Stimulated activated CD8-positive, alpha-beta memory T cell treated with anti-CD3 and anti-CD28 coated beads, Interleukin-12 subunit alpha, Interleukin-12 subunit beta, amount 100 ng/mL, for 24 hours (primary cell): ENCODE measurements at regions not wholly inside any gene's neighbourhood (a gene's known extent, or its start where the extent isn't known, plus 50 kb on each side); places are given as distances from the start of the nearest gene placed in this dataset.

Experiments used
- DNase-seq: peaks from one replicate; pipeline ENCODE4 v3.0.0-alpha.2; 2020; ENCODE audit errors: extremely low read depth

DNA sequence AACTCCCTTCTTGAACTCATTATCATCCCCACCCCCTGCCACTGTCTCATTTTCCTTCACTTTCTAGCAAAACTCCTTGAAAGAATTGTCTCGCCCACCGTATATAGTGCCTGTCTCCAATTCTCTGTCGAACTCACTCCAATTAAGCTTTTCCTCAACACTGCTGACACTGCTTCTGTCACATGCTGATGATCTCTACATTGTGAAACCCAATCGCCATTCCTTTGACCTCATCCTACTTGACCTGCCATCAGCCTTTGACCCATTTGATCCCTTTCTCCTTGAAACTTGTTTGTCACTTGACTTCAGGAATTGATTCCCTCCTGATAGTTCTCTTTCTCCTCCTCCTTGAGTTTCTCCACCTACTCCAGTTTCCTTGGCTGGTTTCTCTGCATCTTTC lies 54.8 kb downstream of the CCDC71L start:
- DNase-seq: no peak

DNA sequence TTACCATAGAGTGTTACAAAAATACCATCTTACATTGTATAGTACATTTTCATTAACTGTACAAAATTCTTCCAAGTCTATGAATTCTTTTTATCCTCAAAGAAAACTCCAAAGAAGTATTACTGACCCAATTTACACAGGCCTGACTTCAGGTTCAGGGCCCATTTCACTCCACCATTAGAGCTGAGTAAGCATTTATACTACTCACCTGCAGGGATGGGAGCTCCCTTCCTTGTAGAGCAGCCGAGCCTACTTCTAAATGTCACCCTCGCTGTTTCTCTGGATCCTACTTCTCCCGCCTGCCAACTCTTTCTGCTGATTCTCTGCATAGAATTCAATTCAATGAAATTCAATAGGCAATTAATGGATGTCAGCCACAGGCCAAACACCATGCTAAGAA lies 56.0 kb downstream of the CCDC71L start:
- no peak for DNase-seq

DNA sequence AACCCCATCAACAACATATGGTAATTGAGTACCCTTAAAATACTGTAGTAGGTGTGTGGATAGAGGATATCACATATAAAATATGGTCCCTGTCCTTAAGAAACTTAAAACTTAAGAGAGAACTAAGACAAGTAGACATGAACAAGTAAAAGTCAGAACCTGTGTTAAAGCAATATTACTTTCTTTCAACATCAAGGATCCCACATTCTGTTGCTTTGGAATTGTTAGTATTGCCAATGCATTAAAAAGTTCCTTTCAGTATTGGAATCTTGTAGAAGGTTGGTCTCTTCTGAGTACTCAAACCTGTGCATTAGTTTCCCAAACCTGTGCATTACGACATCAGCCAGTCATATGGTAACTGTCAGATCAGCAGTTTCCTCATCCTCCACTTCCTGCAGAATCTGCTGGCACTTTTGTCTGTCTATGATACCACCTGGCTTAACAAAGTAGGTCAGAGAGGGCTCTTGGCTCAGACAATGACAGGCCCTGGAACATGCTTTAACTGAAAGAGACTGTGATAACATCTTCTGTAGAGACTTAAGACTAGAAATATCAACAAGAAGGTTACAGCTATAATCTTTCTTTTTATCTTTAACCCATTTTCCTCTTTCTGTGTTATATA lies 56.5 kb downstream of the CCDC71L start:
- no peak for DNase-seq

DNA sequence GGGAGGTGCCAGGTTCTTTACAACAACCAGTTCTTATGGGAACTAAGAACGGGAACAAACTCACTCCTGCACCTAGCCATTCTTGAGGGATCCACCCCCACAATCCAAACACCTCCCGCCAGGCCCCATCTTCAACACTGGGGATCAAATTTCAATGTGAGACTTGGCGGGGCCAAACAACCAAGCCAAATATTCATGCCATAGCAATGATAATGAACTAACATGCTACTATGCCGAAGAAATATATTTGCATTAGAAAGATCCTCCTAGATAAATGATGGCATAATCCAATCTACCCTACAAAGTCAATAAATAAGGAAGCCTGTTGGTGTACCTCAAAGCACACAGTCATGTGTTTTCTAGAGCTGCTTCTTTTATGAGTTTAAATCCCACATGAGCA lies 57.6 kb downstream of the CCDC71L start:
- DNase-seq: no peak

DNA sequence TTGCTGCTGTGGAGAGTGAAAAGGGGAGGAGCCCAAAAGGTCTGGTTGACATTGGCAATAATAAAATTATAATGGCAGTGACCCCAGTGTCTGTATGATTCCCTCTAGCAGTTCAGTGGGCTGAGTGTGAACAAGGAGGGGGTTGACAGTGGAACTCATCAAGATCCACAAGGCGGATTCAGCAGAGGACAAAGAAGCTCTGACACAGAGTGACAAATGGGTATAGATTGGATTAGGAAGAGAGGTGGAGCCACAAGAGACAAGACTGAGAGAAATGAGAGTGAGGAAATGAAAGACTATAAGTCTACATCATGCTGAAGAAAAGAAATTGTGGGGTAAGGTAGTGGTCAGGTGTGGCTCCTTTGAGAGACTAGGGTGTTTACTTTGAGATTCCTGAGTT lies 58.9 kb downstream of the CCDC71L start:
- no peak for DNase-seq

DNA sequence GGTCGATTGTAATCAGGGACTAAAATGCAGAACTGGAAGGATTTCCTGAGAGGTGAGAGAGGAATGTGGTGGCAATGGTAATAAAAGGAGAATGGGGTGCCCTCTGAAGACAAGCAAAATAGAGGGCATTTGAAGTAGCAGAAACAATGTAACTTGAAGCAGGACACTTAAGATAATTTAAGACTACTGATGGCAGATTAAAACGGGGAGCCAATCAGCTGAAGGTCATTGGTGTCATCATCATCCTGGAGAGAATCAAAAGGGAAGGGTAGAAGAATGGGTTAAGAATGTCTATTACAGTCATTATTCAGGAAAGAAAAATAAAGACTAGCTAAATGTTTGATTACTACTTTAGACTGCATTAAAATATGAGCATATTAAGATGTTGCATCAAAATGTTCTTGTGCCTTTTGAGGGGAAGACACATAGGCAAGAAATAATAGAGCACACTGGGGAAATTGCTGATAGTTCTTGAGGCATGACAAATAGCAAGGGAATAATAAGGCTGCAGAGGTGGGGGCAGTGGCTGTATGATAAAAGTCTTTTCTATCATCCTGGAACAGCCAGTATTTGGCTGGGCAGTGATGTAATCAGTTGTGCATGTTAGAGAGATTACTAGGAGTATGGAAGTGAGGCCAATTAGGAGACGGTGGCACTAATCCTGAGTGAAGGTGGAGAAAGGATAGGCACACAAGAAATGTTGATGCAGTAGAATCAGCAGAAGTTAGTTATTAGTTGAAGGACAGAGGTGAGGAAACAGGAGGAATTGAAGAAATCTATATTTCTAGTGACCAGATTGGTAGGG lies 60.2 kb downstream of the CCDC71L start:
- DNase-seq: no peak

DNA sequence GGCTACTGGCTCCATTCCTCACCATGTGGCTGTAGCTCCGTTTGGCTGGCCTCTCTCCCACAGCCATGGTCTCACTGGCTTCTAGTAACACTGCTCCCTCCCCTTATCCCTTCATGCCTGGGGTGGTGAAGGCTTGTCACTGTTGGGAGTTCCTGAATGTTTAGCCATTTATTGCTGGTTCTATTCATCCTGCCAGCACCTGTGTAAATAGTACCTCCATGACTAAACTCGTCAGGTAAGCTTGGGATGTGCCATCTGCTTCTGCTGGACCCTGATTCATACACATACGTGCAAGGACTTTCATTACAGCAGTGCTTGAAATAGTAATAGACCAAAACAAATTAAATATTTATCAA lies 61.6 kb downstream of the CCDC71L start:
- DNase-seq: no peak

DNA sequence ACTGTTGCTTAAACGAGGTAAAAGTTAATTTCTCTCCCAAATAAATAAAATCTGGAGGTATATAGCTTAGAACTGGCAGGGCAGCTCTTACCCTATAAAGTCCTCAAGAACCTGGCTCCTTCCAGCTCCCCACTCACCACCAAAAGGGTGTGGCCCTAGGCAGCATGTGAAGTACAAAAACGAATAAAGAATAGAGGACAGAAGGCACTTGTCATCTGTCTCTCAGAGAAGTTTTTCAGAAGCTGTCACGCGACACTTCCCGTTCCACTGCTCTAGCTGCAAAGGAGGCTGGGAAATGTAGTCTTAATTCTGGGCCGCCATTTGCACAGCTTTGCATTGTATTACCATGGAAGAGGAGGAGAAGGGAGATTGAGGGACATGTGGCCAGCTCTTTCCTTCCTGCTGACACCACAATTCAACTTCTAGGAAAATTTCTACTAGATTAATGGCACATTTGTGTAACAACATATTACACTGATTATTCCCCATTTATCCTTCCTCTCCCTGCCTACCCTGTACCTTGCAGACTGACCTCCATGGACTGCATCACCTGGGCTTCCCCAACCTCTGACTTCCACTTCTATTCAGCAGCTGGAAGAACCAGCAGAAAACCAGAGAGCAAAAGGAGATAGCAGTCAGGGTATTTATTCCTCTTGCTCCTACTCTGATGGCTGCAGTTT lies 62.2 kb downstream of the CCDC71L start:
- DNase-seq: peak; percentile 30

DNA sequence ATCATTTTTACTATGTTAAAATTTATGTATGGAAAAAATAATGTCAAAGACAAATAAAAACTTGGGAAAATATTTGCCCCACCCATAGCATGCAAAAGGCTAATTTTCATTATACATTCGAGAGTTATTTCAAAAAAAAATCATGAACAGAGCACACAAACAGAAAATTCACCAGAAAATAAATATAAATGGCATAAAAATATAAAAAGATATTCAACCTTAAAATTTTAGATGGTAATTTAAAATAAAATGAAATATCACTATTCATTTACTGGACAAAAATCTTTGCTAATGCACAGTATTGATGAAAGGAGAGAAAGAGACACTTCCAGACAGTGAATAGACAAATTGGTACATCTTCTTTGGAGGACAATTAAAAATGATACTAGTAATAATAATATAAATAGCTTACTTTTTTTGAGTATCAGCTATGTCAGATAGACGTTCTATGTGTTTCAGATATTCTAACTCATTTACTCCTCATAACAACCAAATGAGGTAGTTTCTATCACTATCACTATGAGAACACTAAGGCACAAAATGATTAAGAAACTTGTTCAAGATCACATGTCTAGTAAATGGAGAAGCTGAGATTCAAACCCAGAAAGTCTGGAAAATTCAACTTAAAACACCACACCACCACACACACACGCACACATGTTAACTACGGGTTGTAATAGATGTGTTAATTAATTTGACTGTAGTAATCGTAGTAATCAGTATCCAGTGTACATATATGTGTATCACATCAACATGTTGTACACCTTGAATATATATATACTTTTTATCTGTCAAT lies 63.0 kb downstream of the CCDC71L start:
- no peak for DNase-seq

DNA sequence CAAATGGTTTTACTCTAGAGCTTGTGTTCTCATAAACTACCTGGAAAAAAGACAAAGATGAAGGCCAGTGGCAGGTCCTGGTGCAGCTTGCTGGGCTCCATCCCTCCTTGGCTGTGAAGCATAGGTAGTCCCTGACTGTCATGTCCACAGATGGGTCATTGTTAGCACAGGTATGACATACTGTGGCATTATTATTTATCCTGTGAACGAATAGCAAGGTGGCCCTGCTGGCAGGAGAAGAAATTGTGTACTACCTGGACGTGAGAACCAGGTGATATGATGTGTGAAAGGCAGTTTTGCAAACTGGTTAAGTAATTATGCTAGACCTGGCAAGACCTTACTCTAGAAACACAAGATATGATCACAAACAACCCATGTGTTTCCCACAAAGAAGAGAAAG lies 63.9 kb downstream of the CCDC71L start:
- DNase-seq: no peak

DNA sequence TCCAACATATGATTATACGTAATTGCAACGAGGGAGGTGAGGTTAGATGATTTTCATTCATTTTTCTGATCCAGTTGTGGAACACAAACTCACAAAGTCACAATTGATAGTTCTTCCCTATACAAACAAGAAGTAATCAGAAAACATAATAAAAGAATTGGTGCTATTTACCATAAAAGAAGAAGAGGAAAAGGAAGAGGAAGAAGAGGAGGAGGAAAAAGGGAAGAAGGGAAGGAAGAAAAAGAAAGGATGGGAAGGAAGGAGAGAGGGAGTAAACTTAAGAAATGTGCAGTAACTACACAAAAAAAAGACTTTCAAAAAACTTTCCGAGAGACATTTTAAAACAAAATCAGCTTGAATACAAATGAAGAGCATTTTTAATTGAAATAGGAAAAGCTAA lies 65.0 kb downstream of the CCDC71L start:
- no peak for DNase-seq

DNA sequence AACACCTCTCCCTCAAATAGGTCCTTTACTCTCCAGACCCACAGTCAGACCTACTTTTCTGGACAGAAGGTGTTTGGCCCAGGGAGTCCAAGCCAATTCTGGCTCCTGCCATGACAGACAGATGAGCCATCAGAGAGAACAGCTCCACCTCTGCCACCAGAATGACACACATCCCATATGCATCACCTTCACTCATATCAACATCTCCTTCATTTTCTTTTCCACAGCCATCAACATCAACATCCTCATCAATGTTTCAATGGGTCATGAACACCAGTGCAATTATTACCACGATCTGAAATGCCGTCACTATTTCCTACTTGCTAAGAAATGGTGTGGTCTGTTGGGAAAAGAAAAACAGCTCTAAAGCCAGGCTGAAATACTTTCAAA lies 67.9 kb downstream of the CCDC71L start:
- no peak for DNase-seq

DNA sequence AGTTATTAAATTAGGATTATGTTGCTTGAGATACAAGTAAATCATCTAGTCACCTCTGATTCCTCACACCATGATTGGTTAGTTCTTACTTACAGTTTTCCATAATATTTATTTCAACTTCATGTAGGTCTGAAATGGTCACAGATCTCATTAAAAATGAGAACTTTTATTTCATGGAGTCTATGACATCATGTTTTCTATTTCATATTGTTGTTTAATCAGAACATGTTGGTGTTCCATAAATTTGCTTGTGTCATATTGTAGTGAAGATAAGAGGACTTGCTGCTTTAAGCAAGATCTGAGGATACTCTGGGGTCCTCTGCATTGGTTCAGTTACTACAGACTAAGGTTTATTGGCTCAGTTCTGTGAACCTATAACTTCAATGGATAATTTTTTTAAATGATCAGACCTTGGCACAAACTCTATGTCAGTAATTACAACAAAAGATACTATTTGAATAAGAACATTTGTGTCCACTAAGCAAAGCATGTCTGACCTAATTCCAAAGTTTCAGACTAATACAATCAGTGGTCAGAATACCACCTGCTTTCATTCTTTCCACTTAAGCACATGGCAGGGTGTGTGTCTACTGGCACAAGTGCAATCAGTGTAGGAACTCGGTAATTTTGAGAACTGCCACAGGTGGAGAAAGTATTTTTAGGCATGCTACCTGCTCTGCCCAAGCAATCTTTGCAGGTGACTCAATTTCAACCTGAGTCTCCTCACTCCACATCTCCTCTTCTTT lies 68.5 kb downstream of the CCDC71L start:
- no peak for DNase-seq

DNA sequence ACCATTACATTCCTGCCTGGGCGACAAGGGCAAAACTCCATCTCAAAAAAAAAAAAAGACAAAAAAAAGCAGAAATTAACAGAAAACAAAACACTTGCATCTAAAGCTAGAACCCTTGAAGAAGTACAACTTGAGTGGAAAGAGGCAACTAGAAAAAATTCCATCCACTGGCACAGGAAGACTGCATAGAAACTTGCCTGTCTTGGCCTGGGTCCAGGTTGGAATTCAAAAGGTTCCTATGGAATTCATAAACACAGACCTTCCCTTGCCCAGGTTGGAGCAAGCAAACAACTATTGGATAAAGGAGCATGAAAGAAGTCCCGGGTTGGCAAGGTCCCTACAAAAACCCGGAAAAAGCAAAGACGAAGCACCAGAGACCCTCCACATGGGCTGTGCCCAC lies 69.8 kb downstream of the CCDC71L start:
- no peak for DNase-seq

DNA sequence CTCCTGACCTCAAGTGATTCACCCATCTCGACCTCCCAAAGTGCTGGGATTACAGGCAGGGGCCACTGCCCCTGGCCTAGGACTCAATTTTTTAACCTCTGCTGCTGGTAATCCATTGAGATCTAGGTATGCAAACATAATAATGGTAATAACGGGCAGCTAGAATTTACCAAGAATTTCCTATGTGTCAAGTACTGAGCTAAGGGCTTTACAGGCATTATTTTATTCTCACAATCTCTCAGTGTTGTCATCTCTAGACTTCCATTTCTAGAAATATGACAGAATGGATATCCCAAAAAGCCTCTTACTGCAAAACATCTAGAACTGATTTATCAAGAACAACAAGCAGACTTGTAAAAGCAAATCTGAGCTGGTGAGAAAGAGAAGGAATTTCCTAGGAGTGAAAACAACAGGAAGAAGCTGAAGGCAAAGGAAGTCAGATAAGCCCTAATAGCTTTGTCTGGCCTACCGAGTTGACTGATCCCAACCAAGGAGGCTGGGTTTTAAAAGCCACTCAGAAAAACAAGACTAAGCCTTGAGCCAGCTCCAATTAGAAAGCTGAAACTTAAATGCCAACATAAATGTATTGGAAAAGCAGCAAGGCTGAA lies 70.6 kb downstream of the CCDC71L start:
- DNase-seq: no peak

DNA sequence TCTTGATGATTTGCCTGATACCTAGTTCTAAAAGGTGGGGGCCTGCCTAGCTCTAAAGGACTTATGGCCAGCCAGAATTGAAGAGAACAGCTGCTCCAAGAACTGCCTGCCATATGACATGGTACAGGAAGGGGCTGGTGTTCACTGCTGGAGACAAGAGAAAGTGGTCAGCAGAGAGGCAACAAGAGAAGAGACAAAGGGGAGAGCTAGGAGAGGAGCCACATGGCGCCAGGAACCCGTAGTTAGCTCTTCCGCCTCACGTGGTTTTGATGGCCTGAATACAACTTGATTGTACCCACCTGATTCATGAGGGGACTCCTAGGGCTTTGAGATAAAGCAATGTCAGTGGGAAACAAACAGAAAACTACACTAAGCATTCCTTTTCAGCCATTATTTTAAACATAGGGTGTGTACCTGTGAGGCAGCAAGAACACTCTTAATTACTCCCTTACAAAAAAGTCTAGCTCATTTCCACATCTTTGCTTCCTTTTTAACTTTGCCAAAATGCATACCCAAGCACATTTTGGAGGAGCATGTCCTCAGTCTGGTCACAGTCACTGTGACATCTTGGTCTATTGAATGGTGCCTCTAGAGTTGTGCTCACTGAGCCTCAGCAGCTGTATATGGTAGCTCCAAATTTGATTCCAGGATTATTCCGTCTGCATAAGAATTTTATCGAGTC lies 71.6 kb downstream of the CCDC71L start:
- DNase-seq: no peak

DNA sequence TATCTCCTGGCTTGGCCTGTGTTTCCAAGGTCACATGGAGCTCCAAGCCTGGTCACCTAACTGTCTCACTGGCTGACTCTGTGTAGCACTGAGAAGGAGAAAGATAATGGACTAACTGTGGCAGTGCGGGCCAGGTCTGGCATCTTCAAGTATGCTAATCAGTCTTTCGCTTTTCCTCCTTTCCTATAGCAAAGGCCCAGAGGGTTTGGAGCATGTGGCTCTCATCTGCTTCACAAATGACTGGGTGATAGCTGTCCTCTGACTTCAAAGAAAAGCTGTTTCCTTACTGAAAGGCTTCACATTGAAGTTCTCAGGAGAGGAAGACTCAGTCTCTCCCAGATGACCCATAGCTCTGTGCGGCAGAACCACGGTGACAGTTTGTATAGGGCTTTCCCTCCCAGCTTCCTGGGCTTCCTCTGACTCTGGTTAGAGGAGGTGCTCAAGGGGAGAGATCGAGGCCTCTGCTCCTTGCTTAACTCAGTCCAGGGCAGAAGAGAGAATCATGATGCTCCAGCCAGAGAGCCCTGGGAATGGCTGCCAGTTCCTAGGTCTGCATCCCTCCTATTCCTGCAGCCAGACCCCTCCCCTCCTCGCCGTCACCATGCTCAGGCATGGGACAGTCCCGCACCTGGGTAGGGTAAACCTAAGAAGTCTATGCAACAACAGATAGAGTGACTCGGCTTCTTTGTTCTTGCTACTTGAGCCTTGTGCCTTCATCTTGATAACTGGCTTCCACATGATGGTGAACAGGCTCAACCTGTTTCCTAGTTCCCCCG lies 72.3 kb downstream of the CCDC71L start:
- DNase-seq: no peak

DNA sequence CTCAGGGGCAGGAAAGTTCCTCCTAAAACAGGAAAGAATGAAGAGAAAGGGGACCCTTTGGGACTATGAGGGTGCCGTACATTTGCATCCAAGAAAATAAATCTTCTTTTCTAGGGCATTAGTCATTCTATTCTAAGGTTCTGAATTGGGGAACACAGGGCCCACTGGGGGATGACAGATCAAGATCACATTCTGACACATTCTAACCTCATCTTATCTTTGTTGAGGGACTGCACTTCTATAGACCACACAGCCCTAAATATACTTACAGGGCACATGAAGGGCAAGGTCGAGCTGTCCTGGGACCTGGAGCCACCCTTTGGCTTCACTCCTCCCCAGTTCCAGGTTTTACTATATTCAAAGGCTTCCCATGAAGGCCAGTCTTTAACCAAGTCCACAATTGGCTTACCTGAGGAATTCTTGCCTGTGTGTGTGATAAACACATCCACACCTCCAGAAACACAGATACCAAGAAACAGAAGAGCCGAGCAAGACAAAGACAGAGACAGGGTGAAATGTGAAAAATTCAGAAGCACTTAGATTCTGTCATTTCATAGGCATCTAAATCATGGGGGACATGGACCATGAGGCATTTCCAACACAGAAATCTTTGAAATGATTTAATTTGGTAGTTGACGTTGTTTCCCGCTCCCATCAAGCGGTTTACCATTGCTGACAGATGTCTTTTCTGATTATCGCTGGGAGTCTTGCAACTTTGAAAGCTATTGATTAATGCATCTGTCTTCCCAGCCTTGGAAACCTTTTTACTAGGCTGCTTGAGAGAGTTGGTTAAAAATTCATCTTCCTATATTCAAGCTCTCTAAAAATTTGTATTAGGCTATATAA lies 75.8 kb downstream of the CCDC71L start:
- DNase-seq: no peak
